Astrocyte of the cerebellum (primary cell): ENCODE measurements at regions not wholly inside any gene's neighbourhood (a gene's known extent, or its start where the extent isn't known, plus 50 kb on each side); places are given as distances from the start of the nearest gene placed in this dataset.
A peak's percentile ranks its signal among the peaks of the same experiment; 100 is the strongest.

ENCODE experiments used
- DNase-seq: peaks from one replicate; pipeline ENCODE4 v3.0.0-alpha.2; 2011; ENCODE audit warnings: low read depth
- H3K4me3 ChIP-seq: 2 replicates; pipeline ENCODE4 v1.5.1; 2011; ENCODE audit warnings: mild to moderate bottlenecking, low read depth, low read length, moderate library complexity
- CTCF ChIP-seq: IDR thresholded peaks from 2 replicates; pipeline ENCODE4 v1.5.1; 2012; ENCODE audit warnings: low read length, low read depth, moderate library complexity, mild to moderate bottlenecking; ENCODE audit errors: missing control alignments
- in situ Hi-C: cut with HindIII; loops from 2 replicates; pipeline ENCODE4 v1.10.0; 2017; ENCODE audit warnings: low sequenced_read_pairs

GRCh38 chr3:189530822-189531221, 100.4 kb upstream of the TP63 start:
- DNase-seq: peak; percentile 98
- no peak for TF ChIP-seq CTCF
- in situ Hi-C loops: no loop called here
- no peak overlapping the region for H3K4me3 ChIP-seq

GRCh38 chr3:189531271-189531670, 99.9 kb upstream of the TP63 start:
- no peak for TF ChIP-seq CTCF
- in situ Hi-C loops: no loop called here
- DNase-seq: no peak
- no peak overlapping the region for H3K4me3 ChIP-seq

GRCh38 chr3:189534531-189534930, 96.7 kb upstream of the TP63 start:
- no peak overlapping the region for H3K4me3 ChIP-seq
- TF ChIP-seq CTCF: no peak
- no peak for DNase-seq
- in situ Hi-C loops: no loop called here

- no peak overlapping the region for H3K4me3 ChIP-seq
- no peak for TF ChIP-seq CTCF
- DNase-seq: no peak
- in situ Hi-C loops: no loop called here
These were observed 94.1 kb upstream of the TP63 start for GRCh38 chr3:189537135-189537534.

GRCh38 chr3:189547448-189547847, 83.7 kb upstream of the TP63 start:
- DNase-seq: no peak
- in situ Hi-C loops: no loop called here
- H3K4me3 ChIP-seq: no peak overlapping the region
- TF ChIP-seq CTCF: no peak

- in situ Hi-C loops: no loop called here
- no peak for DNase-seq
- no peak overlapping the region for H3K4me3 ChIP-seq
- no peak for TF ChIP-seq CTCF
These were observed 83.1 kb upstream of the TP63 start for GRCh38 chr3:189548053-189548452.

GRCh38 chr3:189551007-189551406, 80.2 kb upstream of the TP63 start:
- DNase-seq: no peak
- in situ Hi-C loops: no loop called here
- no peak overlapping the region for H3K4me3 ChIP-seq
- no peak for TF ChIP-seq CTCF
